Prostate gland (tissue), 2 donors: ENCODE measurements at regions not wholly inside any gene's neighbourhood (a gene's known extent, or its start where the extent isn't known, plus 50 kb on each side); places are given as distances from the start of the nearest gene placed in this dataset.

ENCODE experiments used
- DNase-seq: peaks from one replicate; pipeline ENCODE4 v3.0.0-alpha.2; 2019; ENCODE audit warnings: low spot score
- H3K27ac ChIP-seq, 2 donors: fragments of 200-600 bp; sonication (generic); 2 replicates each; pipeline ENCODE4 v1.5.1; 2017 to 2019
- H3K27me3 ChIP-seq: fragments of 200-600 bp; sonication (generic); replicated peaks from 2 replicates; pipeline ENCODE4 v1.5.1; 2019; ENCODE audit not compliant: insufficient read depth
- H3K36me3 ChIP-seq, 2 donors: fragments of 200-600 bp; sonication (generic); 1 replicate in 1 of 2; 2 replicates in 1 of 2; pipeline versions ENCODE4 v1.5.1 to v1.8.1; 2017 to 2019
- H3K4me1 ChIP-seq: fragments of 200-600 bp; sonication (generic); replicated peaks from 2 replicates; pipeline ENCODE4 v1.5.1; 2019
- H3K4me3 ChIP-seq, 2 donors: fragments of 200-600 bp; sonication (generic); 2 replicates each; pipeline ENCODE4 v1.5.1; 2017 to 2019
- H3K9me3 ChIP-seq: fragments of 200-600 bp; sonication (generic); 2 replicates; pipeline ENCODE4 v1.5.1; 2017
- CTCF ChIP-seq, 4 experiments: fragments of 200-600 bp in 2 of 4; fragments of 450-650 bp in 2 of 4; sonication (generic) in 2 of 4; IDR thresholded peaks; 1 replicate in 3 of 4; 2 replicates in 1 of 4; pipeline ENCODE4 v1.5.1; 2016 to 2019; ENCODE audit warnings: antibody characterized with exemption in 4 of 4, mild to moderate bottlenecking in 2 of 4, moderate library complexity in 2 of 4
- POLR2A ChIP-seq: fragments of 450-650 bp; IDR thresholded peaks from one replicate; pipeline ENCODE4 v1.6.1; 2016; ENCODE audit warnings: antibody characterized with exemption, mild to moderate bottlenecking
- POLR2AphosphoS5 ChIP-seq: sonication (generic); formaldehyde crosslinking; IDR thresholded peaks from one replicate; pipeline ENCODE4 v1.6.1; 2017; ENCODE audit warnings: antibody characterized with exemption
- WGBS: methylation state at CpG from one replicate; pipeline ENCODE4 v1.1.5; 2018; 5-methylcytosine and 5-hydroxymethylcytosine counted together
- intact Hi-C: fragments of 100-400 bp; cut with DNase I; formaldehyde crosslinking; loops from one replicate; pipeline ENCODE4 v1.14.2; 2022

- TF ChIP-seq POLR2AphosphoS5 (no peak), CTCF (IDR thresholded peaks at IDR 0.05) (no peak)
- Histone ChIP-seq H3K4me1 (no peaks in the 10 kb centered on the region), H3K4me3 (no peak overlapping the region), H3K9me3 (no peaks in the 10 kb centered on the region), H3K36me3 (no peaks in the 10 kb centered on the region), H3K27ac (no peak overlapping the region), H3K27me3 (no peaks in the 10 kb centered on the region)
- no peak for DNase-seq
- intact Hi-C loops: no loop called here
These were observed 1273.0 kb downstream of the OTOL1 start for GRCh38 chr3:162769564-162769963.

GRCh38 chr3:162770551-162770950, 1273.9 kb downstream of the OTOL1 start:
- Histone ChIP-seq H3K4me3 (no peak overlapping the region), H3K4me1 (no peaks in the 10 kb centered on the region), H3K9me3 (no peaks in the 10 kb centered on the region), H3K27me3 (no peaks in the 10 kb centered on the region), H3K27ac (no peak overlapping the region), H3K36me3 (no peaks in the 10 kb centered on the region)
- intact Hi-C loops: no loop called here
- no peak for DNase-seq
- 66% methylated on average over 2 of the region's 2 CpGs for WGBS
- no peak for TF ChIP-seq POLR2A
- no peak for TF ChIP-seq POLR2AphosphoS5
- TF ChIP-seq CTCF (IDR thresholded peaks at IDR 0.05): no peak

GRCh38 chr3:162774613-162775100, 1278.0 kb downstream of the OTOL1 start:
- no peaks in the 10 kb centered on the region for H3K36me3 ChIP-seq
- intact Hi-C loops: no loop called here
- H3K4me3 ChIP-seq: no peak overlapping the region
- H3K9me3 ChIP-seq: no peaks in the 10 kb centered on the region
- H3K27me3 ChIP-seq: no peaks in the 10 kb centered on the region
- DNase-seq: no peak
- no peak overlapping the region for H3K27ac ChIP-seq
- WGBS: 53% methylated on average over 1 of the region's 1 CpG
- no peak for TF ChIP-seq POLR2A
- no peak for TF ChIP-seq POLR2AphosphoS5
- TF ChIP-seq CTCF (IDR thresholded peaks at IDR 0.05): no peak
- H3K4me1 ChIP-seq: no peaks in the 10 kb centered on the region

- 97% methylated on average over 3 of the region's 3 CpGs for WGBS
- intact Hi-C loops: no loop called here
These were observed 1279.5 kb downstream of the OTOL1 start for GRCh38 chr3:162776148-162776547.

More at GRCh38 chr3:162776148-162776547, 1279.5 kb downstream of the OTOL1 start:
- Histone ChIP-seq H3K27ac (no peak overlapping the region), H3K4me3 (no peak overlapping the region), H3K4me1 (no peaks in the 10 kb centered on the region), H3K36me3 (no peaks in the 10 kb centered on the region), H3K27me3 (no peaks in the 10 kb centered on the region), H3K9me3 (no peaks in the 10 kb centered on the region)
- no peak for DNase-seq
- TF ChIP-seq POLR2AphosphoS5 (no peak), CTCF (IDR thresholded peaks at IDR 0.05) (no peak), POLR2A (no peak)
